Thyroid gland (tissue), 4 donors: ENCODE measurements at regions not wholly inside any gene's neighbourhood (a gene's known extent, or its start where the extent isn't known, plus 50 kb on each side); places are given as distances from the start of the nearest gene placed in this dataset.

ENCODE experiments used
- CTCF ChIP-seq, 6 experiments: fragments of 200-600 bp in 3 of 6; fragments of 450-650 bp in 3 of 6; sonication (generic) in 3 of 6; IDR thresholded peaks; one replicate each; pipeline ENCODE4 v1.5.1; 2016 to 2019; ENCODE audit warnings: antibody characterized with exemption in 6 of 6, mild to moderate bottlenecking in 2 of 6, inconsistent platforms in 1 of 6, moderate library complexity in 1 of 6
- POLR2A ChIP-seq, 2 donors: fragments of 450-650 bp; IDR thresholded peaks; one replicate each; pipeline ENCODE4 v1.6.1; 2017; ENCODE audit warnings: antibody characterized with exemption in 2 of 2, mild to moderate bottlenecking in 2 of 2, moderate library complexity in 1 of 2

- no peak for TF ChIP-seq CTCF (IDR thresholded peaks at IDR 0.05)
- no peak for TF ChIP-seq POLR2A (IDR thresholded peaks at IDR 0.05)
These were observed 1477.0 kb upstream of the TMEM132C start for GRCh38 chr12:126789963-126790362.
